HEK293 (cell line): ENCODE measurements at regions not wholly inside any gene's neighbourhood (a gene's known extent, or its start where the extent isn't known, plus 50 kb on each side); places are given as distances from the start of the nearest gene placed in this dataset.

Experiments used
- CTCF ChIA-PET: fragments of 350-600 bp; formaldehyde crosslinking; extraction: SDS; loops from one replicate; lab custom pipeline; 2021; ENCODE audit warnings: antibody characterized with exemption; lab: Yijun Ruan, JAX
- POLR2A ChIA-PET: fragments of 300-600 bp; formaldehyde crosslinking; extraction: SDS; loops from one replicate; lab custom pipeline; 2020; ENCODE audit warnings: antibody characterized with exemption, inconsistent platforms; lab: Yijun Ruan, JAX
- H3K27ac ChIP-seq: fragments of 200-500 bp; sonication (Bioruptor generic); 2 replicates; pipeline ENCODE4 v1.5.1; 2014; ENCODE audit warnings: low read depth, low read length, control low read depth, inconsistent platforms; ENCODE audit errors: extremely low read depth
- H3K36me3 ChIP-seq, 2 experiments: fragments of 200-500 bp in 1 of 2; sonication (Bioruptor generic) in 1 of 2; 1 replicate in 1 of 2; 2 replicates in 1 of 2; pipeline ENCODE4 v1.5.1; 2014 to 2017; ENCODE audit warnings: inconsistent platforms in 2 of 2, low read length in 2 of 2; ENCODE audit not compliant: control insufficient read depth in 2 of 2, insufficient read depth in 1 of 2
- H3K4me1 ChIP-seq: fragments of 200-500 bp; sonication (Bioruptor generic); 2 replicates; pipeline ENCODE4 v1.5.1; 2014; ENCODE audit warnings: mild to moderate bottlenecking, low read length, inconsistent platforms; ENCODE audit not compliant: control insufficient read depth, insufficient read depth
- H3K4me3 ChIP-seq: 2 replicates; pipeline ENCODE4 v1.5.1; 2011; ENCODE audit warnings: low read depth, mild to moderate bottlenecking, control low read depth, low read length, moderate library complexity
- H3K9me3 ChIP-seq: fragments of 200-500 bp; sonication (Bioruptor generic); 2 replicates; pipeline ENCODE4 v1.5.1; 2014; ENCODE audit warnings: low read depth, low read length, inconsistent platforms; ENCODE audit not compliant: control insufficient read depth, insufficient read depth
- ATF2 ChIP-seq: fragments of 450-650 bp; formaldehyde crosslinking; IDR thresholded peaks from 2 replicates; pipeline ENCODE4 v1.5.1; 2016; ENCODE audit warnings: missing biosample characterization, missing genetic modification characterization, low read depth
- HOXA7 ChIP-seq: sonication (generic); formaldehyde crosslinking; IDR thresholded peaks from 2 replicates; pipeline ENCODE4 v1.8.1; 2022; ENCODE audit warnings: missing genetic modification reagents, borderline replicate concordance
- MYNN ChIP-seq: fragments of 450-650 bp; formaldehyde crosslinking; IDR thresholded peaks from 2 replicates; pipeline ENCODE4 v1.5.1; 2016; ENCODE audit warnings: missing biosample characterization, missing genetic modification characterization, borderline replicate concordance
- PRDM10 ChIP-seq: fragments of 450-650 bp; formaldehyde crosslinking; IDR thresholded peaks from 2 replicates; pipeline ENCODE4 v1.5.1; 2016; ENCODE audit warnings: missing biosample characterization, missing genetic modification characterization
- PRDM4 ChIP-seq: fragments of 450-650 bp; formaldehyde crosslinking; IDR thresholded peaks from 2 replicates; pipeline ENCODE4 v1.5.1; 2017; ENCODE audit warnings: missing biosample characterization, missing genetic modification characterization
- SETDB1 ChIP-seq: IDR thresholded peaks from one replicate; pipeline ENCODE4 v1.6.1; 2017; ENCODE audit warnings: mild to moderate bottlenecking, low read length, moderate library complexity, mixed read lengths; ENCODE audit not compliant: insufficient read length
- SP2 ChIP-seq: fragments of 450-650 bp; formaldehyde crosslinking; IDR thresholded peaks from 2 replicates; pipeline ENCODE4 v1.5.1; 2016; ENCODE audit warnings: missing biosample characterization, missing genetic modification characterization
- ZBTB8A ChIP-seq: fragments of 450-650 bp; formaldehyde crosslinking; IDR thresholded peaks from 2 replicates; pipeline ENCODE4 v1.5.1; 2016; ENCODE audit warnings: missing biosample characterization, missing genetic modification characterization
- ZNF16 ChIP-seq: fragments of 450-650 bp; formaldehyde crosslinking; IDR thresholded peaks from 2 replicates; pipeline ENCODE4 v1.5.1; 2016; ENCODE audit warnings: low read depth, missing biosample characterization, missing genetic modification characterization
- ZNF211 ChIP-seq: fragments of 450-650 bp; formaldehyde crosslinking; IDR thresholded peaks from 2 replicates; pipeline ENCODE4 v1.5.1; 2016; ENCODE audit warnings: low read depth, missing biosample characterization, missing genetic modification characterization
- ZNF24 ChIP-seq: fragments of 450-650 bp; formaldehyde crosslinking; IDR thresholded peaks from 2 replicates; pipeline ENCODE4 v1.5.1; 2016; ENCODE audit warnings: missing biosample characterization, missing genetic modification characterization
- ZNF311 ChIP-seq: fragments of 450-650 bp; formaldehyde crosslinking; IDR thresholded peaks from 2 replicates; pipeline ENCODE4 v1.5.1; 2017; ENCODE audit warnings: missing biosample characterization, missing genetic modification characterization, borderline replicate concordance
- ZNF48 ChIP-seq: fragments of 450-650 bp; formaldehyde crosslinking; IDR thresholded peaks from 2 replicates; pipeline ENCODE4 v1.5.1; 2016; ENCODE audit warnings: missing biosample characterization, missing genetic modification characterization
- ZNF529 ChIP-seq: fragments of 450-650 bp; formaldehyde crosslinking; IDR thresholded peaks from 2 replicates; pipeline ENCODE4 v1.5.1; 2017; ENCODE audit warnings: missing genetic modification characterization, missing biosample characterization; ENCODE audit not compliant: insufficient replicate concordance
- ZNF623 ChIP-seq: fragments of 450-650 bp; formaldehyde crosslinking; IDR thresholded peaks from 2 replicates; pipeline ENCODE4 v1.5.1; 2016; ENCODE audit warnings: missing biosample characterization, missing genetic modification characterization
- ZNF629 ChIP-seq: fragments of 450-650 bp; formaldehyde crosslinking; IDR thresholded peaks from 2 replicates; pipeline ENCODE4 v1.5.1; 2017; ENCODE audit warnings: missing biosample characterization, missing genetic modification characterization
- ZNF664 ChIP-seq: fragments of 450-650 bp; formaldehyde crosslinking; IDR thresholded peaks from 2 replicates; pipeline ENCODE4 v1.5.1; 2016; ENCODE audit warnings: missing biosample characterization, missing genetic modification characterization
- ZNF670 ChIP-seq: fragments of 450-650 bp; formaldehyde crosslinking; IDR thresholded peaks from 2 replicates; pipeline ENCODE4 v1.5.1; 2016; ENCODE audit warnings: missing biosample characterization, missing genetic modification characterization, low read depth
- ZNF701 ChIP-seq: fragments of 450-650 bp; formaldehyde crosslinking; IDR thresholded peaks from 2 replicates; pipeline ENCODE4 v1.5.1; 2016; ENCODE audit warnings: missing biosample characterization, missing genetic modification characterization
- ZNF792 ChIP-seq: fragments of 450-650 bp; formaldehyde crosslinking; IDR thresholded peaks from 2 replicates; pipeline ENCODE4 v1.5.1; 2016; ENCODE audit warnings: missing biosample characterization, missing genetic modification characterization
- ZSCAN16 ChIP-seq: fragments of 450-650 bp; formaldehyde crosslinking; IDR thresholded peaks from 2 replicates; pipeline ENCODE4 v1.5.1; 2016; ENCODE audit warnings: missing biosample characterization, missing genetic modification characterization
- ZSCAN30 ChIP-seq: fragments of 450-650 bp; IDR thresholded peaks from 2 replicates; pipeline ENCODE4 v1.5.1; 2018; ENCODE audit warnings: missing biosample characterization, mild to moderate bottlenecking, missing genetic modification characterization, moderate library complexity
- TF ChIP-seq, protein P1 (sequence below): fragments of 450-650 bp; formaldehyde crosslinking; IDR thresholded peaks from 2 replicates; pipeline ENCODE4 v1.5.1; 2017; ENCODE audit warnings: missing biosample characterization, missing genetic modification characterization

GRCh38 chr16:63581570-63581969 is 1540.3 kb downstream of the CDH11 start:
- TF ChIP-seq ZNF529 (tag by site-specific recombination) (no peak), ZNF211 (tag by site-specific recombination) (no peak), ZNF701 (tag by site-specific recombination) (no peak), ATF2 (tag by site-specific recombination) (no peak), ZNF311 (tag by site-specific recombination) (no peak), ZSCAN16 (tag by site-specific recombination) (no peak), PRDM4 (tag by site-specific recombination) (no peak), ZNF664 (no peak), ZBTB8A (no peak), ZNF670 (tag by site-specific recombination) (no peak), ZNF16 (tag by site-specific recombination) (no peak)
- CTCF ChIA-PET, result no interaction called here
- Histone ChIP-seq H3K27ac (no peak overlapping the region), H3K9me3 (no peaks in the 10 kb centered on the region), H3K4me3 (no peak overlapping the region), H3K4me1 (no peaks in the 10 kb centered on the region), H3K36me3 (no peaks in the 10 kb centered on the region)
- POLR2A ChIA-PET, result no interaction called here

DNA sequence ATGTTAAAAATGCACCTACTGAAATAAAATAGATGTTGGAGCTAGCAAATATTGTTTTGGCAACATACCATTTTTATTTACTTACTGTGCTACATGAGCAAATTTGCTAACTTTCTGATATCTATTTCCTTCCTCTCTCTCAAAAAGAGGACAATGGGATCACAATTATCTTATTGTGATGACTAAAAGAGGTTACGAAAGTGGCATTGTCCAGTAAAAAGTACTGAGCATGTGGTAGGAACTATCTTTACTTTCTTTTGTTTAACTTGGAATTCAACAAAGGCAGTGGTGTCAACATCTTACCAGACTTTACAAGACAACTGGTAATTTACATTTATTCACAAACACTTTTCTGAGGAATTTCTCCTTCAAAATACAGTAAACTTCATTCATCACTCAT is 1542.6 kb upstream of the CDH8 start:
- Histone ChIP-seq H3K27ac (no peak overlapping the region), H3K4me1 (no peaks in the 10 kb centered on the region), H3K36me3 (no peaks in the 10 kb centered on the region), H3K9me3 (no peaks in the 10 kb centered on the region)
- ChIA-PET CTCF (no interaction called here), POLR2A (no interaction called here)
- no peak for TF ChIP-seq ZNF24
- no peak for TF ChIP-seq ZNF48
- TF ChIP-seq ZNF623 (tag by site-specific recombination), result no peak
- no peak for TF ChIP-seq ZSCAN30 (tag by site-specific recombination)
- no peak for TF ChIP-seq SETDB1
- no peak for TF ChIP-seq SP2 (tag by site-specific recombination)
- no peak for TF ChIP-seq PRDM10 (tag by site-specific recombination)
- TF ChIP-seq HOXA7 (CRISPR knock-in tag), result no peak
- no peak for TF ChIP-seq ZNF792 (tag by site-specific recombination)
- no peak for TF ChIP-seq PRDM4 (tag by site-specific recombination)
- TF ChIP-seq, protein P1, sequence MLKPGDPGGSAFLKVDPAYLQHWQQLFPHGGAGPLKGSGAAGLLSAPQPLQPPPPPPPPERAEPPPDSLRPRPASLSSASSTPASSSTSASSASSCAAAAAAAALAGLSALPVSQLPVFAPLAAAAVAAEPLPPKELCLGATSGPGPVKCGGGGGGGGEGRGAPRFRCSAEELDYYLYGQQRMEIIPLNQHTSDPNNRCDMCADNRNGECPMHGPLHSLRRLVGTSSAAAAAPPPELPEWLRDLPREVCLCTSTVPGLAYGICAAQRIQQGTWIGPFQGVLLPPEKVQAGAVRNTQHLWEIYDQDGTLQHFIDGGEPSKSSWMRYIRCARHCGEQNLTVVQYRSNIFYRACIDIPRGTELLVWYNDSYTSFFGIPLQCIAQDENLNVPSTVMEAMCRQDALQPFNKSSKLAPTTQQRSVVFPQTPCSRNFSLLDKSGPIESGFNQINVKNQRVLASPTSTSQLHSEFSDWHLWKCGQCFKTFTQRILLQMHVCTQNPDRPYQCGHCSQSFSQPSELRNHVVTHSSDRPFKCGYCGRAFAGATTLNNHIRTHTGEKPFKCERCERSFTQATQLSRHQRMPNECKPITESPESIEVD (tag by site-specific recombination), result no peak
- no peak for TF ChIP-seq MYNN
- no peak for TF ChIP-seq ZNF629 (tag by site-specific recombination)
- TF ChIP-seq, all 188 proteins: peak for 0
- H3K4me3 ChIP-seq, result no peak overlapping the region
